HG02885 (cell line): ENCODE measurements at regions not wholly inside any gene's neighbourhood (a gene's known extent, or its start where the extent isn't known, plus 50 kb on each side); places are given as distances from the start of the nearest gene placed in this dataset.
A peak's percentile ranks its signal among the peaks of the same experiment; 100 is the strongest.

ENCODE experiments used
- ATAC-seq: cut with Tn5 transposase; IDR thresholded peaks from one replicate; pipeline ENCODE4 v1.9.1; 2021; ENCODE audit warnings: mild to moderate bottlenecking; ENCODE audit not compliant: unreplicated experiment, poor library complexity

DNA sequence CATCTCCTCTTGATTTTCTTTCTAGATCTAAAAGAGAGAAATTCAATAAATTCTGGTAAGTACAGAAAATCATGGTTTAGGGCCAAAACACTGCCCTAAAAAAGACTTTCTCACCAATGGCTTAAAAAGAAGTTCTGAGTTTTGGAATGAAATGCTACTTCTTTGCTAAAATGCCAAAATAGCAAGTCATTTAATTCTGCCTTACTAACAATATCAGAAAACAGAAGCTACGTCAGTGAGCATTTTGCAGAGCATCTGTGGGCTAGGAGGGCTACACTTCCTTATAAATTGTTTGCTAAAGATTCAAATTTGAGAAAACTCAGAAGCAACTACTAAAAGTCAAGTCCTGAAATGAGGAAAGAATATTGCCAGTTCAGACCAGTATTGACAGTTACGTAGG is 560.8 kb upstream of the CELF2 start:
- no peak for ATAC-seq

DNA sequence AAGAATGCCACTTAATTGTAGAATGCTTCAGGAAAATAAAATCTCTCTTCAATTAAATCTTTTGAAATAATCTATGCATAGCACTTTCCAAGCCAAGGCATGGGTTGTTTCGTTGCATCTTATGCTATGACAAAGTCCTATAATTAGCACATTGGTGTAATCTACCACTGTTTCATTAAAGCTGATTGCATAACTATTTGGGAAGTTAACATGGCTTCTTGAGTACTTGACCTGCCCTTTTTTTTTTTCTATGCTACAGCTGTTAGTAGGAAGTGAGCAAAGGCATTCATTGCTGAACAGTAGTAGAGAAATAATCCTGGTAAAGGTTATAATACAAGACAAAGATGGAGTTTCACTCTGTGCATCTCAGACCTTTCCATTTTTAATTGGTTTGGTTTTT is 557.2 kb upstream of the CELF2 start:
- ATAC-seq, result no peak

DNA sequence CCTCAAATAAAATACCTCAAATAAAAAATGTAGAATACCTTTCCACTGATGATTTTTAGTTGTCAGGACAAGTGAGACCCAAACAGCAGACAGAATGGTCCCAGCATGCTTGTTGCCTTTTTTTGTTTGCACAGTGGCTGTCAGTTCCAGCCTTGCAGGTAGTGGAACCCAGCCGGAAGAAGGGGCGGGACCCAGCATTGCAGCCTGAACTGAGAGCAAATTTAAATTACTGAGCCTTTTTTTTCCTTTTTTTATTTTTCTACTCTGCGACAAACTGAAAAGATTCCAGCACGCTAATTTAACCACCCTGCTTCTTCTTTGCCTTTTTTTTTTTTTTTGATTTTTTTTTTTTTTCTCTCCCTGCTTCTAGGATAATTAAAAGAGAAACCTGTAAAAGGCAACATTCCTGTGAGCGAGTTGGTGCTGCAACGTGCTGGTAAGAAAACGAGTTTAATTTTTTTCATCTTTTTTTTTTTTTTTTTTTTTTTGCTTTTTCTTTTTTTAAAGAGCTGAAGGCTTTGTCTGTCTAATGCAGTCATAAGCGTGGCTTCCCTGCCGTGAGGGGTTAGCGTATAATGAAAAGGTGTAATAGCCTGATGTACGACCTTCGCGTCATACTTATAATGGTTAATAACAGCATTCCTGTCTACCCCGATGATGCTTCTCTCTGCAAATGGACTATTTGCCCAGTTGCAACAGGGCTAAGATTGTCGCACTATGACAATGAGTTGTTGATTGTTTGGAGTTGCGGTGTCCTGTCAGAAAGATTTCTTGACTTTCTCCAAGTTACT is 555.3 kb upstream of the CELF2 start:
- no peak for ATAC-seq

DNA sequence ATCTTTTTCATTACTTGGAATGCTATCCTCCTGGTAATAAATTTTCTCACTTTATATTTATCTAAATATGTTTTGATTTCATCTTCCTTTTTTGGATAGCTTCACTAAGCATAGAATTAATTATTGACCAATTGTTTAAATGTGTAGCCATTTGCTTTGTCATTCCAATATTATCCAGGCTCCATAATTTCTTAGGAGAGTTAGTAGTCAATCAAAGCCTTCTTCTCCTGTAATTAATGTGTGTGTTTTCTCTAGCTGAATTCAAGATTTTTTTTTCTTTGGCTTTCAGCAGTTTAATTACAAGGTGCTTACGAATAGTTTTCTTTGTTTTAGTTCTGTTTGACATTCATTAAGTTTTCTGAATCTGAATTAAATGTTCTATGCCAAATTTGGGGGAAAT is 545.9 kb upstream of the CELF2 start:
- ATAC-seq, result no peak

DNA sequence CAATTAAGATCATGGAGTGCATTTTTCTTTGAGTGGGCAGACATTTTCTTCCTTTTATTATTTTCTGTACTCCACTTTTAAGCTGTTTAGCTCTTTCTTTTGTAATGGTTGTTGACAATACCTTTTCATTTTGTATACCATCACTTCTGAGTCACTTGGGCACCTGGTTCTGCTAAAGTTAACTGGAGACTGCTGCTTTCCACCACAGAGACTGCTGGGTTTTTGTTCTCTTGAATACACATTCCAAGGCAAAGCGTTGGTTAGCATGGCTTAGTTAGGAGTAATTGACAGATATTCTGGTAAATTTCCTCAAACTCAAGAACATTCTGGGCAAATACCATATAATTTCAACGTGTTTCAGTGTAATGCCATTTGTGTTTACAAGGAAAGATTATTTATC is 541.9 kb upstream of the CELF2 start:
- ATAC-seq, result no peak

DNA sequence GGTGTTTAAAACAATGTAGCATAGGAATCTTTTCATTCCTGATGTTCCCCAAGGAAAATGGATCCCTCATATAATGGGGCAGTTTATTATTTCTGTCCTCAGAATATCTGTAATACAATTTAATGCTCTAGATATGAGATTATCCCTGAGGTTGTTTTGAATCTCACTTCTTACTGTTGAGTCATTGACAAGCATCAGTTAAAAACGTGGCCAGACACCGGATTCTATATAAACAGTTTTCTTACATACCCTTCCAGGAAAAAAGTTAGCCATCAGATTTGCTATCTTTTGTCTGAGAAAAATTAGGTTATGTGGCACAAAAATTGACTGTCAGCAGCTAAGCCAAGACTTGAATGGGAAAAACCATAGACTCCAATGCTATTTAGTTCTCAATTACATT is 539.8 kb upstream of the CELF2 start:
- ATAC-seq, result no peak

DNA sequence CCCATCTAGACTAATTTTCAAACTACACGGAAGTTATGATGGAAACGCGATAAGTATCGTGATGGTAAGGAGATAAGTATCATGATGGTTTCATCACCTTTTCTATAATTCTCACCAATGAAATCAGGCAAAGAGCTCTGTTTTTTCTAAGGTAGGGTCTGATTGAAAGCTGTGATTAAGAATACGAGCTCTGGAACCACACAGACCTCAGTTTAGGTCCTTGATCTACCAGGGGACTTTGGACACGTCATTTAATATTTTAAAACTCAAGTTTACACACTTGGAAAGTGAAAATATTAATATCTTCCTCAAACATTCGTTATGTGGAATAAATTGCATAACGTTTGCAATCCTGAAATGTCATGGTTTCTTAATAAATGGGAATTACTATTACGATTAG is 538.2 kb upstream of the CELF2 start:
- no peak for ATAC-seq

DNA sequence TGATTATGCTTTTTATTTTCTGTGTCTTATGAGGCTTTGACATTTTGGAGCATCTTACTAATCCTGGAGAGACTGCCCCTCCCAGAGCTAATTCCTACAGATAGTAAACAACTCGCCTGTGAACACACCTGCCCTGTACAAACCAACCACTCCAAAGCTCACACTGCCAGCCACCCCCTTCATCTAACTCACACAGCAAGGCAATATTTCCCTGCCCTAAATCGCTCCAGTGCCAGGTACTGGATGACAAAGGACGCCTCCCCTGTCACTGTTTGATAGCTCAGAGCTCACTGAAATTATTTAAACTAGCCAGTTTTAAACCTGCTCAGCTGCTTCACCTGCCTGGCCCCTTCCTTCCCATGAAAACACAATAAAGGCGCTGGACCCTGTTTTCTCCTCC is 535.1 kb upstream of the CELF2 start:
- ATAC-seq, result no peak

DNA sequence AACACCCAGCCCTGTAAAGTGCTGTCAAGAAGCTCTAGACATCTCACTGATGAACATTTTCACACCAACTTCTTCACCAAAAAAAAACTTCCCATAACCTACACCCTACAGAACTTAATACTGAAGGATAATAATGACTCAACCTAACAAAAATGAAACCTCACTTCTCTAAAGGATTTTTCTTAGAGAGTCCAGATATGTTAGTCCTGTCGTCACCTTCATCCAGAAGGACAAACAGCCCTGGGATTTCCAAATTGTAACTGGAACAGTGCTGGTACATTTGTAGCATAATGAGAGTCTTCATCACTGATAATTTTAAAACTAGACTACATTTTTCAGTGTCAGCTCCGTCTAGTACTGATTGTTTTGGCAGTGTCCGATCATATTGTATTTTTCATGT is 528.6 kb upstream of the CELF2 start:
- ATAC-seq, result no peak

DNA sequence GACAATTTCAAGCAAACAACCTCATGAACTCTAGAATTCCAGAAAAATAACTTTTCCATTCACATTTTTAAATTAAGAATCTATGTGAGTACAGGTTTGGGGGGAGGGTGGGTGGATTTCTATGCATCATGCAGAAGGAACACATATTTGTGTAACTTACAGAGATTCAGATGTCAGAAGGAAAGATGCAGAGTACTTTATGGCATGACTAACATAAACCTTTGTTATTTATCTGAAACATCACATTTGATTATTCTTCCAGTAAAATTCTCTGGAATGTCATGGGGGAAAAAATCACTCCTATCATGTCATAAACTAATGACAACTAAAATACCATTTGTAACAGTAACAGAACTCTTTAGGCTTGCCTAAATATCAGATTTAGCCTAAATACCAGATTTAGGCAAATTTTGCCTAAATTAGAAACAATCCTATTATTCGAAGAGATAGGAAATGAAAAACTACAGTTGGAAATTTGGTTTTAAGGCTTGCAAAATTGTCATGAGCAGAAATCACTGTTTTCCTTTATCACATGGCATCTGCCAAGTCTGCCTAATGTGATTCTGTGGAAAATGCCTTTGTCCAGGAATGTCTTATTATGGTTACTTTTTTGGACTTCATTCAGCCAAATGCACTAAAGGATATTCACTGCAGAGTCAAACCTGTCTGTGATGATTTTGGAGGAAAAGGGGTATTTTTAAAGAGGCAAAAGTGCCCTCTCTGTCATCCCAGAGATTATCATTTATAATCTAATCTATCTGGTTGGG is 527.7 kb upstream of the CELF2 start:
- ATAC-seq, result no peak

DNA sequence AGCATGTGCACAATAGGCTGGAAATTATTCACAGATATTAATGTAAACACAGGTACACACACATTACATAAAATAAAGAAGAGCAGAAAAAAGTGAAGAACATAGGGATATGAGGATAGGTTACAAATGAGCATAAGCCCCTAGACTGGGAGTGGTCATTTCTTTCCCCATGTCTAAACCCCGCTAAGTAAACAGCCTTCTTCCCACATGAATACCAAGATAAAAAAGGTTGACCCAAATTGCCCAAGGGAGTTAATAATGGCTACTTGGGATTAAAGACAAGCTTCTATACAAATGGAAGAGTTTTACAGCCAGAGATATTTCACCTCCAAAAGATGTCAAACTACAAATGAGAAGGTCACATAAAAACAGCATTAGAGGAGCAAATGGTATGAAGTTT is 527.1 kb upstream of the CELF2 start:
- ATAC-seq, result no peak

DNA sequence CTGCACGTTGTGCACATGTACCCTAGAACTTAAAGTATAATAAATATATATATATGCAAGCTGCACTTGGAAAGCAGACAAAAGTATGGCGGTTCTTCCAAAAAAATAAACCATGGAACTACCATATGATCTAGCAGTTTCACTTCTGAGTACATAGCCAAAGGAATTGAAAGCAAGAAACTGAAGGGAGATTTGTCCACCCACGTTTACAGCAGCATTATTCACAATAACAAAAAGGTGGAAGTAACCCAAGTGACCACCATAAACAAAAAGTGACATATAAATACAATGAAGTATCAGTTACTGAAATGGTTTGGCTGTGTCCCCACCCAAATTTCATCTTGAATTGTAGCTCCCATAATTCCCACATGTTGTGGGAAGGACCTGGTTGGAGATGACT is 525.3 kb upstream of the CELF2 start:
- peak; percentile 36 for ATAC-seq

DNA sequence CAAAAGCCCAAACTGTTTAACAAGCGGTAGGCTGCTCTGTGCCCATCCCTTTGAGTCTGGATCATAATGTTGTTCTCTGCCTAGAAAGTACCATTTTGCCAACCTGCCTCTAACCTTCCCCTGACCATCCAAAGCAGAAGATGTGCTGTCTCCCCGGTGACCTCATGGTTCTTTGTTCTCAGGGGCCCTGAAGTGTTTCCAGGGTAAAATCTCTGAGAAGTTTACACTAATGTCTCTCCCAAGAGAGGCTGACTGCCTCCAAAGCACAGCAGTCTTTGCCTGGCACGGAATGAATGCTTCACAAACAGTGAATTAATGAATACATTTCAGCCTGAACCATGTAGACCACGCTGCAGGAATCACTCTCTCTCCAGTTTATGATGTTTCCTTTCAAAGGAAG is 523.8 kb upstream of the CELF2 start:
- ATAC-seq, result no peak

DNA sequence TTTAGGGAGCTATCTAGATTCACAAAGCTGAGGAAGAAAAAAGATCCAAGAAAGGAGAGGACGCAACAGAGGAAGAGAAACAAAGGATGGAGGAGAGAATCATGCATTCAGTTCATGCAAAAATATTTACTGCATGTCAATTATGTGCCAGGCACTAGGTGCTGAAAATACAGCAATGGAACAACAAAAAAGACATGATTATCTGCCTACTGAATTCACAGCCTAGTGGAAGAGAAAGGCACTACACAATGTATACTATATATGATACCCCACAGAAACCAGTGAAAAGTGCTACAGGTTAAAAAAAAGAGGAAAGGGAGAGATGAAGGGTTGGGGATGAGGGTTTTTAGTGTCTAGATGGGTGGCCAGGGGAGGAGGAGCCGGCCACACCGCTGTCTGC is 520.4 kb upstream of the CELF2 start:
- no peak for ATAC-seq

DNA sequence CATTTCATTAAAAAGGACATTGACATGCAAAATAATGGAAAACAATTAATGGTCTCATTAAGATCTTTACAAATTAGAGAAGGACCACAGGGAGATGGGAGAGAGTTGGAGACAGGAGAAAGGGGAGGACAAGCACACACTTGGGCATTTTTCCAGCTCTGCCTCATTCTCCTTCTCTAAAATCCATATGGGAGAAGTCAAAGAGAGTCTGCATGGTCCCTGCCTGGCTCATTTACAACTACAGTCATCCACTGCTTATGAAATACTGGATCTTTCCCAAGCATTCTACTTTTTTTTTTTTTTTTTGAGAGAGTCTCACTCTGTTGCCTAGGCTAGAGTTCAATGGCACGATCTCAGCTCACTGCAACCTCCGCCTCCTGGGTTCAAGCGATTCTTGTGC is 518.9 kb upstream of the CELF2 start:
- ATAC-seq, result no peak

DNA sequence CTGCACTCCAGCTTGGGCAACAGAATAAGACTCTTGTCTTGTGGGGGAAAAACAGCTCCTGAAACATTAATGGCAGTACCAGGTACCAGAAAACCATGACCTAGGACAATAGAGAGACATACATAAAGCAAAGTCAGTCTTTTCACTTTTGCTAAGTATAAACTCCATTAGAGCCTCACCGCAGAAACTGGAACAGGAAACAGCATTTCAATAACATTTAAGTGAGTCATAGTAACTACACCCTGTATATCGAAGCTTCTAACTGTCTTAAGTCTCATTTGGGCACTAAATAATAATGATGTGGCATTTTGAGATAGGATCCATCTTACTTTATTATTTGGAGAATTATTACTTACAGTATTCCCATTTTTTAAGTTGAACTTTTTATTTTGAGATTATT is 517.8 kb upstream of the CELF2 start:
- ATAC-seq, result no peak

DNA sequence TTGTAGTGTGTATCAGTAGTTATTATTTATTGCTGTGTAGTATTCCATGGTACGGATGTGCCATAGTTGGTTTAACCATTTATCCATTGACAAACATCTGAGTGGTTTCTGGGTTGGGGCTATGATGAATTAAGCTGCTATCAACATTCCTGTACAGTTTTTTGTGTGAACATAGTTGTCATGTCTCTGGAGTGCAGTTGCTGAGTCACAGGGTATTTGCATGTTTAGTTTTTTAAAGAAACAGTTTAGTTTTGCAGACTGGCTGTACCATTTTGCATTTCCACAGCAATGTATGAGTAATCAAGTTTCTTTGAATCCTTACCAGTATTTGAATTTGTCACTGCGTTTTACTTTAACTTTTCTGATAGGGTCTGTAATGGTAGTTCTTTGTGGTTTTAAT is 516.7 kb upstream of the CELF2 start:
- no peak for ATAC-seq

DNA sequence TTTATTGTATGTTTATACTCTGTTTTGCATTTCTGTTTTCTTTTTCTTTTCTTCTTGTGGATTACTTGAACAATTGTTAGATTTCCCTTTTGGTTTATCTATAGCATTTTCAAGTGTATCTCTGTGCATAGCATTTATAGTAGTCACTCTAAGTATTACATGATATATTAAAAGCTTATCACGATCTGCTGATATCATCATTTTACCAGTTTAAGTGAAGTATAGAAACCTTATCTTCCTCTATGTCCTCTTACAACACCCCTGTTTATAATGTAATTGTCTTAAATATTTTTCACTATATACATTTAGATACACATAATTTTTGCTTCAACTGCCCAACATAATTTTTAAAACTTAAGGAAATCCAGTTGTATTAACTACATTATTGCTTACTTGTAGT is 513.9 kb upstream of the CELF2 start:
- ATAC-seq, result no peak

DNA sequence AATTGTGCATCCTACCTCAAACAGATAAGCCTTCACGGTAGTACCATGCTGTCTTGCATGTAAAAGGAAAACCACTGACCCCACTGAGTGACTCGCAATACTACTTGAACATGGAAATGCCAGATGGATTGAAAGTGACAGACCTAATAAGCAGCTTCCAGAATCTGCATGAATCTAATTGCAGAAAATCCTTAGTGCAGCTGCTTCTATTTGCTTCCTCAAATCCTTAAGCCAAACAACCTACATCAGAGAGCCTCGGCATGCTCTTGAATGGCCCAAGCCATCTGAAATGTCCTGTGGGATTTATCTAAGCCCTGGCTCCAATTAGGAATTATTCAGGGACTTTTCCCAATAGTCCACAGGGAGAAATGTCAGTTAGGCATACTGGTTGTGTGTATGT is 509.5 kb upstream of the CELF2 start:
- no peak for ATAC-seq

DNA sequence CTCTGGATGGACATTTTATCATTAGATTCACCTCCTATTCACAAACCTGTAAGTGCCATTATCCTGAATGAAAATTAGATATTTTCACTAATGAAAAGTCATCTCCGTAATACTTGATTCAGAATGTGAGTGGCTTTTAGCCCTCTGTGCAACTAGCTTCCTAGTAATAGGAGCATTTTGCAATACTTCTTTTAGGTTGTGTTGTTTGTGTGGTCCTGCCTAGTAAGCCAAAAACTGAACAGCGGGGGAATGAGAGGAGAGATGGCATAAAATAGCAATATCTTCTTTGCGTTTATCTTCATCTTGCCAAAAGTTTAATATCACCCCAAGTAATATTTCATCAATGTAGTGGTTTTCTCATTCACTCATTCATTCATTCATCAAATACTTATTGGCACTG is 507.5 kb upstream of the CELF2 start:
- no peak for ATAC-seq

DNA sequence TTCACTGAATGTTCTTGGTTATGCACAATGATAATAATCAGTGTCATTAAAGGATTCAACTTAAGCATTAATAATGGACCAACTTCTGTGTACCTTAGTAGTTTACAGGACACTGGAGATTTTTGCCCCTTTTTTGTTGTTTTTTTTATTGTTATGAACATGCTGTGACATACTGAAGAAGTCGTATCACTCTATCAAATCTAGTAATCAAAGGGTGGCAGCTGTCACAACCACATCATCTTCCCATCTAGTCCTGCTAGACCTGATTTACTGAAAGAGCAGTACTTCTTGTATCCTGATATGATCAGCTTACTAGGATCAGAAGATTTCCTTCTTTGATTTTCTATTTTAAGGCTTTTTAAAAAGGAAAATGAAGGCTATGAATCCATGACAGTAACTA is 504.6 kb upstream of the CELF2 start:
- no peak for ATAC-seq

DNA sequence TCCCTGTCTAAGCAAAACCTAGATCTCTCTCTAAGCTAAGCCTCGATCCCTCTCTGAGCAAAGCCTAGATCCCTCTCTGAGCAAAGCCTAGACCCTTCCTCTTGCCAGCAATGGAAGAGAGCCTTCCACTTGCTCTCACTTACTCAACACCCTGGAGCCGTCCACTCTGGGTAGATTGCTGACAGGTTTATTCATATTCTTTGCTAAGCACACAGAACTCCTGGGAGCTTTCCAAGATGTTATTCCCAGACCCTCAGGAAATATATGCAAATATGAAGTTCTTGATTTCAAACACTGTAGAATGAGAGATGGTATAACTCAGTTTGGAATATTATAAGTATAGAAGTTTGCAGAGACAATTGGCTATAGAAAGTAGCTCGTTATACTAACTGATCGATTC is 503.8 kb upstream of the CELF2 start:
- ATAC-seq, result no peak
